Gastrocnemius medialis (tissue), 4 donors: ENCODE measurements at regions not wholly inside any gene's neighbourhood (a gene's known extent, or its start where the extent isn't known, plus 50 kb on each side); places are given as distances from the start of the nearest gene placed in this dataset.

ENCODE experiments used
- ATAC-seq, 2 donors: fragments of 150-250 bp; one replicate each; pipeline ENCODE4 v1.9.1; 2016
- DNase-seq, 2 donors: peaks; one replicate each; pipeline ENCODE4 v3.0.0-alpha.2; 2019
- H3K27ac ChIP-seq, 4 donors: fragments of 200-600 bp; sonication (generic); 1 replicate in 1 of 4; 2 replicates in 3 of 4; pipeline ENCODE4 v1.5.1; 2016 to 2018; ENCODE audit warnings: mild to moderate bottlenecking in 2 of 4, moderate library complexity in 1 of 4
- H3K27me3 ChIP-seq, 3 donors: fragments of 200-600 bp; sonication (generic) in 2 of 3; 1 replicate in 1 of 3; 2 replicates in 2 of 3; pipeline versions ENCODE4 v1.5.1 to v1.6.0; 2016 to 2019; ENCODE audit warnings: mild to moderate bottlenecking in 1 of 3, moderate library complexity in 1 of 3
- H3K36me3 ChIP-seq, 2 donors: fragments of 200-600 bp; sonication (generic) in 1 of 2; one replicate each; pipeline ENCODE4 v1.5.1; 2017 to 2018
- H3K4me1 ChIP-seq, 2 donors: fragments of 200-600 bp; sonication (generic) in 1 of 2; one replicate each; pipeline ENCODE4 v1.5.1; 2016 to 2017; ENCODE audit warnings: mild to moderate bottlenecking in 2 of 2
- H3K4me3 ChIP-seq, 4 donors: fragments of 200-600 bp; sonication (generic) in 3 of 4; 1 replicate in 1 of 4; 2 replicates in 3 of 4; pipeline ENCODE4 v1.5.1; 2016 to 2019; ENCODE audit warnings: mild to moderate bottlenecking in 2 of 4
- H3K9me3 ChIP-seq, 3 donors: fragments of 200-600 bp; sonication (generic) in 2 of 3; 1 replicate in 1 of 3; 2 replicates in 2 of 3; pipeline ENCODE4 v1.5.1; 2016 to 2019
- CTCF ChIP-seq, 5 experiments: fragments of 450-650 bp in 3 of 5; fragments of 200-600 bp in 2 of 5; sonication (generic) in 2 of 5; IDR thresholded peaks in 4 of 5; conservative IDR thresholded peaks in 1 of 5; 1 replicate in 4 of 5; 2 replicates in 1 of 5; pipeline ENCODE4 v1.5.1; 2016 to 2019; ENCODE audit warnings: antibody characterized with exemption in 5 of 5, mild to moderate bottlenecking in 3 of 5, moderate library complexity in 3 of 5
- POLR2A ChIP-seq, 2 donors: fragments of 450-650 bp; IDR thresholded peaks; one replicate each; pipeline ENCODE4 v1.6.1; 2017; ENCODE audit warnings: antibody characterized with exemption in 2 of 2, mild to moderate bottlenecking in 2 of 2, moderate library complexity in 2 of 2
- in situ Hi-C, 4 donors: fragments of 200-750 bp; cut with MboI; loops; one replicate each; pipeline versions ENCODE4 v1.15.0 to v1.8.0; 2017; ENCODE audit warnings: low sequenced_read_pairs in 4 of 4
- intact Hi-C: fragments of 100-400 bp; cut with DNase I; formaldehyde crosslinking; loops from one replicate; pipeline ENCODE4 v1.15.1; 2023; ENCODE audit warnings: low total_unique reads

- Histone ChIP-seq H3K36me3 (no peaks in the 10 kb centered on the region), H3K4me3 (no peak overlapping the region), H3K4me1 (no peaks in the 10 kb centered on the region), H3K27me3 (no peaks in the 10 kb centered on the region), H3K27ac (no peak overlapping the region), H3K9me3 (no peaks in the 10 kb centered on the region)
- ATAC-seq = no peak
- in situ Hi-C loops (no loop called here), intact Hi-C loops (no loop called here)
- no peak for TF ChIP-seq POLR2A (IDR thresholded peaks at IDR 0.05)
- no peak for TF ChIP-seq CTCF (IDR thresholded peaks at IDR 0.05 in 4 of 5, conservative IDR thresholded peaks at IDR 0.05 in 1 of 5)
- DNase-seq = no peak
Measured at GRCh38 chr10:123415523-123415922, 250.6 kb upstream of the GPR26 start.

DNA sequence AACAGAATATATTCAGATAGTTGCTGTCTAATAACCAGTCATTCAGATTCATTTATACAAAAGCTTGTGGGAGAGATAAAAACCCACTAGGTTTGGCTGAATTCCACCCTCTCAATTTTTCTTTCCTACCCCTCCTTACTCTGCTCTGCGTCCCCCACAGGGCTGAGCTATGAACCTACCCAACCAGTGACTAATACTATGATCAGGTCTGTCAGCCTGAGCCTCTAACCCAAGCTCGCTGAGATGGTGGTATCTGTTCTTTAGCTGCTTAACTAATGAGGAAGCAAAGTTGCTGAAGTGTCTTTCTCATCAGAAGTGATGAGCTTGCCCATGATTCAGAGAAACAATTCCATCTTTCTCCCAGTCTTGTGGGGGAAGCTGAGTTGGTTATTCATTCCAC, 248.7 kb upstream of the GPR26 start:
- H3K27me3 ChIP-seq = no peaks in the 10 kb centered on the region
- no peaks in the 10 kb centered on the region for H3K36me3 ChIP-seq
- TF ChIP-seq POLR2A (IDR thresholded peaks at IDR 0.05) (no peak), CTCF (IDR thresholded peaks at IDR 0.05 in 4 of 5, conservative IDR thresholded peaks at IDR 0.05 in 1 of 5) (no peak)
- H3K4me1 ChIP-seq = no peaks in the 10 kb centered on the region
- in situ Hi-C loops (no loop called here), intact Hi-C loops (no loop called here)
- no peak overlapping the region for H3K4me3 ChIP-seq
- H3K9me3 ChIP-seq = no peaks in the 10 kb centered on the region
- ATAC-seq = no peak
- DNase-seq = no peak
- H3K27ac ChIP-seq = no peak overlapping the region

GRCh38 chr10:123421461-123421860, 244.7 kb upstream of the GPR26 start:
- ATAC-seq = no peak
- H3K27ac ChIP-seq = no peak overlapping the region
- H3K4me3 ChIP-seq = no peak overlapping the region

DNA sequence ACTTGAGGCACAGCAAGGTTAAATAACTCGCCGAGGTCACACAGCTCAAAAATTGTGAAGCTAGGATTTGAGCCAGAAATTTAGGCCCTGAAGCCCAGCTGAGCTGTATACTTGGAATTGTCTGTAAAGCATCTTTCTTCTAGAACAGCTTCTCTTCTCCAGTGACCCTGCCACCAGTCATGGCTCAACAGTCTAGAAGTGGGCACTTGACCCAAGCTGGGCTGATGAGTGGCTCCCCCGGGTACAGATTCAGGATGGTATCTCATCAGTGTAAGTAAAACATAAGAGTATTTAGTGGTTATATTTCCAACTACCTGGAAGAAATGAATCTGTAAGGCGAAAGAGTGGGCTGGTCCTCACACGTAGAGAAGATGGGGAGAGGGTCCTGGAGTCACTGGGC, 243.9 kb upstream of the GPR26 start:
- in situ Hi-C loops = no loop called here
- intact Hi-C loops = no loop called here
- H3K9me3 ChIP-seq = no peaks in the 10 kb centered on the region
- no peak for DNase-seq
- H3K4me1 ChIP-seq = no peaks in the 10 kb centered on the region
- TF ChIP-seq CTCF (IDR thresholded peaks at IDR 0.05 in 4 of 5, conservative IDR thresholded peaks at IDR 0.05 in 1 of 5) (no peak), POLR2A (IDR thresholded peaks at IDR 0.05) (no peak)
- H3K4me3 ChIP-seq = no peak overlapping the region
- ATAC-seq = no peak
- H3K36me3 ChIP-seq = no peaks in the 10 kb centered on the region
- no peak overlapping the region for H3K27ac ChIP-seq
- H3K27me3 ChIP-seq = no peaks in the 10 kb centered on the region

More at GRCh38 chr10:123421461-123421860, 244.7 kb upstream of the GPR26 start:
- intact Hi-C loops = no loop called here
- no peaks in the 10 kb centered on the region for H3K9me3 ChIP-seq
- TF ChIP-seq CTCF (IDR thresholded peaks at IDR 0.05 in 4 of 5, conservative IDR thresholded peaks at IDR 0.05 in 1 of 5) (no peak), POLR2A (IDR thresholded peaks at IDR 0.05) (no peak)
- H3K36me3 ChIP-seq = no peaks in the 10 kb centered on the region
- no peak for DNase-seq
- in situ Hi-C loops = no loop called here
- H3K27me3 ChIP-seq = no peaks in the 10 kb centered on the region
- H3K4me1 ChIP-seq = no peaks in the 10 kb centered on the region

DNA sequence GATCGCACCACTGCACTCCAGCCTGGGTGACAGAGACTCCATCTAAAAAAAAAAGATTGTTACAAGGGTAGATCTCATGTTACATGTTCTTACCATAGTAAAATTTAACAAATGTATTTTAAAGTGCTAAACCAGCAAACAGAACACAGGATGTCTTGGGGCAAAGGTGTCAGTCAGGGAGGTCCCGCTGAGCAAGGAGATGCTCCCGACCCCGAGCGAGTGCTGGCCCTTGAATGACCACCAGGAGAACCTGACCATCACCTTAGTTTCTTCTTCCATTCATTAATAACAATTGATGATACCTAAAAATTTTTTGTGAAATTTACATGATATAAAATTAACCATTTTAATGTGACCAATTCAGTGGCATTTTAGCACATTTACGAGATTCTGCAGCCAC, 241.6 kb upstream of the GPR26 start:
- in situ Hi-C loops = no loop called here
- no peak overlapping the region for H3K27ac ChIP-seq
- no peaks in the 10 kb centered on the region for H3K9me3 ChIP-seq

More for the DNA sequence above, 241.6 kb upstream of the GPR26 start:
- intact Hi-C loops = no loop called here
- Histone ChIP-seq H3K4me1 (no peaks in the 10 kb centered on the region), H3K4me3 (no peak overlapping the region), H3K36me3 (no peaks in the 10 kb centered on the region), H3K27me3 (no peaks in the 10 kb centered on the region)
- no peak for ATAC-seq
- no peak for DNase-seq
- TF ChIP-seq CTCF (IDR thresholded peaks at IDR 0.05 in 4 of 5, conservative IDR thresholded peaks at IDR 0.05 in 1 of 5) (no peak), POLR2A (IDR thresholded peaks at IDR 0.05) (no peak)
